Erythroblast (primary cell): ENCODE measurements at regions not wholly inside any gene's neighbourhood (a gene's known extent, or its start where the extent isn't known, plus 50 kb on each side); places are given as distances from the start of the nearest gene placed in this dataset.

Experiments
- GATA1 ChIP-seq: IDR thresholded peaks from 2 replicates; pipeline ENCODE4 v1.6.1; 2011; ENCODE audit warnings: low read depth, mild to moderate bottlenecking, control low read depth, low read length, moderate library complexity
- POLR2A ChIP-seq: IDR thresholded peaks from 2 replicates; pipeline ENCODE4 v1.6.1; 2011; ENCODE audit warnings: mild to moderate bottlenecking, low read length

- no peak for TF ChIP-seq POLR2A
- no peak for TF ChIP-seq GATA1
These were observed 80.0 kb upstream of the RORA start for GRCh38 chr15:61309031-61309511.
